ENCODE measurements at regions not wholly inside any gene's neighbourhood (a gene's known extent, or its start where the extent isn't known, plus 50 kb on each side); places are given as distances from the start of the nearest gene placed in this dataset.

GRCh38 chr13:87057807-87058520 lies 613.2 kb upstream of the SLITRK5 start:
- Histone ChIP-seq H3K27ac (no peak overlapping the region), H3K4me3 (no peak overlapping the region), H3K9me3 (no peaks in the 10 kb centered on the region), H3K36me3 (no peaks in the 10 kb centered on the region), H3K4me1 (ENCODE audit: insufficient read depth) (no peaks in the 10 kb centered on the region), H3K27me3 (no peaks in the 10 kb centered on the region)
- WGBS, 3 donors = 46 to 52% (median 50%) methylated on average over 3 of the region's 3 CpGs
- no peak for TF ChIP-seq CTCF (IDR thresholded peaks at IDR 0.05)
- TF ChIP-seq POLR2A (IDR thresholded peaks at IDR 0.05) = no peak
- intact Hi-C loops (cut with DNase I) = no loop called here
- no peak for DNase-seq

GRCh38 chr13:87058786-87059329 lies 612.3 kb upstream of the SLITRK5 start:
- WGBS, 3 donors = 43 to 58% (median 55%) methylated on average over 5 of the region's 5 CpGs
- intact Hi-C loops (cut with DNase I) = no loop called here

GRCh38 chr13:87078947-87079795 lies 592.0 kb upstream of the SLITRK5 start:
- WGBS, 3 donors = 92 to 95% (median 93%) methylated on average over 34 of the region's 34 CpGs
- no peak overlapping the region for H3K27ac ChIP-seq
- no peaks in the 10 kb centered on the region for H3K36me3 ChIP-seq
- no peaks in the 10 kb centered on the region for H3K4me1 ChIP-seq (ENCODE audit: insufficient read depth)
- intact Hi-C loops (cut with DNase I) = no loop called here
- DNase-seq = no peak
- H3K9me3 ChIP-seq = no peaks in the 10 kb centered on the region
- TF ChIP-seq CTCF (IDR thresholded peaks at IDR 0.05) (no peak), EP300 (IDR thresholded peaks at IDR 0.05) (no peak), POLR2A (IDR thresholded peaks at IDR 0.05) (no peak)
- H3K27me3 ChIP-seq = no peaks in the 10 kb centered on the region
- H3K4me3 ChIP-seq = no peak overlapping the region

More at GRCh38 chr13:87058786-87059329, 612.3 kb upstream of the SLITRK5 start:
- Histone ChIP-seq H3K27me3 (no peaks in the 10 kb centered on the region), H3K9me3 (no peaks in the 10 kb centered on the region), H3K27ac (no peak overlapping the region), H3K4me3 (no peak overlapping the region), H3K36me3 (no peaks in the 10 kb centered on the region), H3K4me1 (ENCODE audit: insufficient read depth) (no peaks in the 10 kb centered on the region)
- no peak for DNase-seq
- TF ChIP-seq POLR2A (IDR thresholded peaks at IDR 0.05) = no peak
- TF ChIP-seq CTCF (IDR thresholded peaks at IDR 0.05) = no peak
- no peak for TF ChIP-seq EP300 (IDR thresholded peaks at IDR 0.05)

- 89 to 91% (median 91%) methylated on average over 19 to 27 of the region's 27 CpGs for WGBS, 3 donors
- no peak for DNase-seq
- Histone ChIP-seq H3K9me3 (no peaks in the 10 kb centered on the region), H3K4me3 (no peak overlapping the region), H3K27me3 (no peaks in the 10 kb centered on the region), H3K27ac (no peak overlapping the region), H3K36me3 (no peaks in the 10 kb centered on the region), H3K4me1 (ENCODE audit: insufficient read depth) (no peaks in the 10 kb centered on the region)
- intact Hi-C loops (cut with DNase I) = loop anchor here in 1 of 4 donors (1.0 kb wide), 1 partner anchor 12 kb away; no protein-coding TSS in a partner anchor
- no peak for TF ChIP-seq CTCF (IDR thresholded peaks at IDR 0.05)
- TF ChIP-seq EP300 (IDR thresholded peaks at IDR 0.05) = no peak
- TF ChIP-seq POLR2A (IDR thresholded peaks at IDR 0.05) = no peak
Measured at GRCh38 chr13:87080100-87080779, 590.9 kb upstream of the SLITRK5 start.

Data from ovary (tissue), 7 donors.